GM12878 (cell line): ENCODE measurements at regions not wholly inside any gene's neighbourhood (a gene's known extent, or its start where the extent isn't known, plus 50 kb on each side); places are given as distances from the start of the nearest gene placed in this dataset.

ENCODE experiments used
- ATAC-seq: fragments of 200-7000 bp; cut with Tn5 transposase; 3 replicates; pipeline ENCODE4 v1.9.1; 2020; ENCODE audit warnings: mild to moderate bottlenecking, moderate library complexity
- BruUV-seq: library from RNA; stranded (reverse); fragments of 400-500 nt; replicated peaks from 2 replicates; lab custom pipeline; 2021; lab: Mats Ljungman, UMichigan
- CTCF ChIA-PET: fragments of 300-600 bp; sonication (Branson Sonifier 250); formaldehyde crosslinking; extraction: SDS; loops from one replicate; lab custom pipeline; 2021; ENCODE audit warnings: inconsistent platforms; lab: Yijun Ruan, JAX
- POLR2A ChIA-PET: fragments of 350-600 bp; formaldehyde crosslinking; extraction: SDS; loops from one replicate; lab custom pipeline; 2021; ENCODE audit warnings: inconsistent platforms; lab: Charles Lee
- RAD21 ChIA-PET: fragments of 300-600 bp; sonication (Branson Sonifier 250); formaldehyde crosslinking; loops from one replicate; lab custom pipeline; 2023; ENCODE audit warnings: antibody characterized with exemption; ENCODE audit not compliant: unreplicated experiment; lab: Charles Lee
- SMC1A ChIA-PET: fragments of 300-600 bp; sonication (Branson Sonifier 250); formaldehyde crosslinking; loops from one replicate; lab custom pipeline; 2023; ENCODE audit not compliant: unreplicated experiment, uncharacterized antibody; lab: Charles Lee
- DNase-seq: peaks from one replicate; pipeline ENCODE4 v3.0.0-alpha.2; 2011; ENCODE audit warnings: low read depth, low spot score
- FAIRE-seq: peaks from 3 replicates; lab custom pipeline; 2011; peaks lifted over from hg19 to GRCh38; lab: Jason Lieb, UNC
- H2AFZ ChIP-seq: 2 replicates; pipeline ENCODE4 v1.6.0; 2011; ENCODE audit warnings: low read depth, low read length, control low read depth; ENCODE audit not compliant: control insufficient read depth
- H3K27ac ChIP-seq: 2 replicates; pipeline ENCODE4 v1.5.1; 2011; ENCODE audit warnings: control low read depth; ENCODE audit not compliant: control insufficient read depth, insufficient read depth
- H3K27me3 ChIP-seq, 2 experiments: replicated peaks in 1 of 2; 2 replicates each; pipeline versions ENCODE4 v1.6.0 to v1.6.1; 2011; ENCODE audit warnings: low read length in 1 of 2; ENCODE audit not compliant: control insufficient read depth in 2 of 2, insufficient read depth in 2 of 2
- H3K36me3 ChIP-seq, 2 experiments: 2 replicates each; pipeline ENCODE4 v1.5.1; 2011; ENCODE audit warnings: low read length in 1 of 2; ENCODE audit not compliant: control insufficient read depth in 2 of 2, insufficient read depth in 2 of 2
- H3K4me1 ChIP-seq: 2 replicates; pipeline ENCODE4 v1.6.1; 2011; ENCODE audit warnings: mild to moderate bottlenecking, low read length, moderate library complexity, mixed read lengths; ENCODE audit not compliant: control insufficient read depth, insufficient read depth
- H3K4me2 ChIP-seq: 2 replicates; pipeline ENCODE4 v1.6.0; 2011; ENCODE audit warnings: control low read depth; ENCODE audit not compliant: control insufficient read depth, insufficient read depth
- H3K4me3 ChIP-seq: fragments of 200-600 bp; sonication (generic); 2 replicates; pipeline ENCODE4 v1.5.1; 2016
- H3K79me2 ChIP-seq: 2 replicates; pipeline ENCODE4 v1.6.0; 2011; ENCODE audit warnings: low read length; ENCODE audit not compliant: control insufficient read depth, insufficient read depth
- H3K9ac ChIP-seq: 2 replicates; pipeline ENCODE4 v1.8.0; 2011; ENCODE audit warnings: low read length, control low read depth, mixed read lengths; ENCODE audit not compliant: control insufficient read depth, insufficient read depth
- H3K9me3 ChIP-seq: replicated peaks from 3 replicates; pipeline ENCODE4 v1.5.1; 2011; ENCODE audit warnings: mild to moderate bottlenecking, low read length; ENCODE audit not compliant: control insufficient read depth, insufficient read depth
- H4K20me1 ChIP-seq: 2 replicates; pipeline ENCODE4 v1.6.0; 2011; ENCODE audit not compliant: control insufficient read depth, insufficient read depth
- BACH1 ChIP-seq: fragments of 450-650 bp; IDR thresholded peaks from 2 replicates; pipeline ENCODE4 v1.6.1; 2017; ENCODE audit warnings: mild to moderate bottlenecking, borderline replicate concordance
- BMI1 ChIP-seq: fragments of 450-650 bp; IDR thresholded peaks from 2 replicates; pipeline ENCODE4 v1.6.1; 2016; ENCODE audit warnings: mild to moderate bottlenecking, moderate library complexity, borderline replicate concordance
- CBFB ChIP-seq: IDR thresholded peaks from 2 replicates; pipeline ENCODE4 v1.6.1; 2016; ENCODE audit warnings: antibody characterized with exemption, low read depth
- CBX3 ChIP-seq: fragments of 200-600 bp; sonication (generic); IDR thresholded peaks from 2 replicates; pipeline ENCODE4 v1.6.1; 2016; ENCODE audit warnings: low read depth, borderline replicate concordance
- CBX5 ChIP-seq: sonication (generic); IDR thresholded peaks from 2 replicates; pipeline ENCODE4 v1.6.1; 2016; ENCODE audit warnings: low read depth, moderate library complexity, mild to moderate bottlenecking, inconsistent platforms
- CREB1 ChIP-seq: IDR thresholded peaks from 2 replicates; pipeline ENCODE4 v1.6.1; 2012; ENCODE audit warnings: low read depth, mild to moderate bottlenecking, inconsistent platforms
- EP300 ChIP-seq, 2 experiments: fragments of 150-350 bp in 1 of 2; IDR thresholded peaks; 2 replicates each; pipeline ENCODE4 v1.6.1; 2011 to 2012; ENCODE audit warnings: low read depth in 2 of 2, low read length in 2 of 2, borderline replicate concordance in 1 of 2, improper control_type of control experiment in 1 of 2, inconsistent platforms in 1 of 2; ENCODE audit not compliant: control insufficient read depth in 1 of 2
- ESRRA ChIP-seq: IDR thresholded peaks from 2 replicates; pipeline ENCODE4 v1.6.1; 2012; ENCODE audit warnings: mild to moderate bottlenecking, low read length, improper control_type of control experiment
- EZH2 ChIP-seq: IDR thresholded peaks from 2 replicates; pipeline ENCODE4 v1.6.1; 2012; ENCODE audit warnings: low read depth, mild to moderate bottlenecking, control low read depth, inconsistent platforms, low read length, borderline replicate concordance; ENCODE audit not compliant: control insufficient read depth
- HDAC6 ChIP-seq: fragments of 200-600 bp; sonication (generic); IDR thresholded peaks from one replicate; pipeline ENCODE4 v1.8.0; 2017; ENCODE audit warnings: antibody characterized with exemption; ENCODE audit not compliant: unreplicated experiment
- IKZF1 ChIP-seq: fragments of 450-650 bp; conservative IDR thresholded peaks from 2 replicates; pipeline ENCODE4 v1.6.1; 2017; ENCODE audit warnings: antibody characterized with exemption, mild to moderate bottlenecking
- LARP7 ChIP-seq: fragments of 450-650 bp; IDR thresholded peaks from 2 replicates; pipeline ENCODE4 v1.6.1; 2017; ENCODE audit warnings: mild to moderate bottlenecking
- MTA2 ChIP-seq: fragments of 450-650 bp; IDR thresholded peaks from 2 replicates; pipeline ENCODE4 v1.6.1; 2016; ENCODE audit warnings: low read depth, mild to moderate bottlenecking, moderate library complexity
- MYB ChIP-seq: fragments of 150-350 bp; IDR thresholded peaks from 2 replicates; pipeline ENCODE4 v1.6.1; 2014; ENCODE audit warnings: mild to moderate bottlenecking, low read depth, low read length, borderline replicate concordance
- NFYB ChIP-seq: IDR thresholded peaks from 2 replicates; pipeline ENCODE4 v1.6.1; 2011; ENCODE audit warnings: low read depth, mild to moderate bottlenecking, low read length, improper control_type of control experiment, moderate library complexity; ENCODE audit not compliant: insufficient read depth
- NR2F1 ChIP-seq: fragments of 450-650 bp; conservative IDR thresholded peaks from 2 replicates; pipeline ENCODE4 v1.6.1; 2017; ENCODE audit warnings: mild to moderate bottlenecking
- RFX5 ChIP-seq: IDR thresholded peaks from 2 replicates; pipeline ENCODE4 v1.6.1; 2011; ENCODE audit warnings: low read depth, low read length, improper control_type of control experiment
- SREBF2 ChIP-seq: IDR thresholded peaks from 2 replicates; pipeline ENCODE4 v1.6.1; 2012; ENCODE audit warnings: mild to moderate bottlenecking, low read length
- TCF3 ChIP-seq: IDR thresholded peaks from 2 replicates; pipeline ENCODE4 v1.6.1; 2012; ENCODE audit warnings: low read depth, mild to moderate bottlenecking, low read length, borderline replicate concordance; ENCODE audit not compliant: insufficient read depth
- WGBS: methylation state at CpG from one replicate; pipeline ENCODE4 v1.1.6; 2016; ENCODE audit warnings: low lambda C conversion rate; ENCODE audit not compliant: insufficient replicate concordance, insufficient coverage; ENCODE audit errors: missing lambda C conversion rate; 5-methylcytosine and 5-hydroxymethylcytosine counted together
- in situ Hi-C: fragments of 300-500 bp; cut with MboI; formaldehyde crosslinking; loops from 9 replicates; pipeline ENCODE4 v1.14.3; 2018; ENCODE audit warnings: mixed read lengths
- intact Hi-C: fragments of 100-400 bp; cut with micrococcal nuclease; formaldehyde crosslinking; loops from one replicate; pipeline ENCODE4 v1.14.2; 2022; ENCODE audit not compliant: unreplicated experiment
- TF ChIP-seq, protein P1 (sequence below): IDR thresholded peaks from 2 replicates; pipeline ENCODE4 v1.6.1; 2012; ENCODE audit warnings: low read length, inconsistent platforms

DNA sequence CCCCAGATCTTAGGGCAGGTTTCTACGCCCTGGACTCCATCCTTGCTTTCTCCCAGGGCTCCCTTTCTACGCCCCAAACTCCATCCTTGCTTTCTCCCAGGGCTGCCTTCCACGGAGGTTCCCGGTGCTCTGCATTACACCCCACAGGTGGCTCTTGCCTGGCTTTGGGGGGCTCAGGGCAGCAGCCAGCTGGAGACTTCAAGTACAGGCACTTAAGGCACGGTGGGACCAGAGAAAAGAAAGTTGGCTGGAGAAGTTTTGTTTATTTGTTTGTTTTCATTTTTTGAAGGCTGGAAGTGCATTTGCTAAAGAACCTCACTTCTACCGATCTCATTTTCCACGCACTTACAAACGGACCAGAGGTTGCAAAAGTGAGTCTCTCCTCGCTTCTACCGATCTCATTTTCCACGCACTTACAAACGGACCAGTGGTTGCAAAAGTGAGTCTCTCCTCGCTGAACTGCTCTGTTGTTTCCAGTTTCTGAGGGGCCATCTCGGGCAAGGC lies 103.8 kb upstream of the MED13L start:
- H3K36me3 ChIP-seq: no peaks in the 10 kb centered on the region
- H3K4me2 ChIP-seq: no peak overlapping the region
- H3K27me3 ChIP-seq: peaks cover 0 to 5% of the 10 kb centered on the region in 2 experiments; a peak in 1 of 4 replicates
- H2AFZ ChIP-seq: no peak overlapping the region
- ATAC-seq: no peak
- ChIA-PET RAD21 (no interaction called here), SMC1A (no interaction called here)
- BruUV-seq: no TSS peak
- H3K27ac ChIP-seq: no peak overlapping the region
- peaks cover 4% of the 10 kb centered on the region for H3K4me1 ChIP-seq
- H4K20me1 ChIP-seq: no peaks in the 10 kb centered on the region
- H3K9ac ChIP-seq: no peak overlapping the region
- in situ Hi-C loops: no loop called here
- TF ChIP-seq CBFB (no peak), NR2F1 (no peak), CBX3 (no peak), MTA2 (no peak), EZH2 (no peak), CREB1 (no peak), BACH1 (no peak), MYB (no peak), TCF3 (no peak), SREBF2 (no peak), ESRRA (no peak), LARP7 (no peak), HDAC6 (no peak), EP300 (IDR thresholded peaks at IDR 0.05; ENCODE audit: borderline replicate concordance in 1 of 2, control insufficient read depth in 1 of 2, low read depth in 2 of 2, low read length in 2 of 2) (no peak), IKZF1 (no peak), RFX5 (no peak), CBX5 (no peak), BMI1 (no peak), NFYB (no peak)
- TF ChIP-seq, protein P1, sequence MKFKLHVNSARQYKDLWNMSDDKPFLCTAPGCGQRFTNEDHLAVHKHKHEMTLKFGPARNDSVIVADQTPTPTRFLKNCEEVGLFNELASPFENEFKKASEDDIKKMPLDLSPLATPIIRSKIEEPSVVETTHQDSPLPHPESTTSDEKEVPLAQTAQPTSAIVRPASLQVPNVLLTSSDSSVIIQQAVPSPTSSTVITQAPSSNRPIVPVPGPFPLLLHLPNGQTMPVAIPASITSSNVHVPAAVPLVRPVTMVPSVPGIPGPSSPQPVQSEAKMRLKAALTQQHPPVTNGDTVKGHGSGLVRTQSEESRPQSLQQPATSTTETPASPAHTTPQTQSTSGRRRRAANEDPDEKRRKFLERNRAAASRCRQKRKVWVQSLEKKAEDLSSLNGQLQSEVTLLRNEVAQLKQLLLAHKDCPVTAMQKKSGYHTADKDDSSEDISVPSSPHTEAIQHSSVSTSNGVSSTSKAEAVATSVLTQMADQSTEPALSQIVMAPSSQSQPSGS: no peak
- TF ChIP-seq, all 136 proteins: peak for 0
- Histone ChIP-seq H3K79me2 (no peaks in the 10 kb centered on the region), H3K9me3 (no peaks in the 10 kb centered on the region), H3K4me3 (no peak overlapping the region)
- intact Hi-C loops: no loop called here
- ChIA-PET CTCF (no interaction called here), POLR2A (no interaction called here)
- 61% methylated on average over 14 of the region's 14 CpGs for WGBS
- FAIRE-seq (no peak), DNase-seq (no peak)
